ENCODE measurements at regions not wholly inside any gene's neighbourhood (a gene's known extent, or its start where the extent isn't known, plus 50 kb on each side); places are given as distances from the start of the nearest gene placed in this dataset.

GRCh38 chr5:7315118-7315517, 80.8 kb upstream of the ADCY2 start:
- no peak for DNase-seq

- no peak for DNase-seq
Observed at GRCh38 chr5:7317751-7318150, 78.2 kb upstream of the ADCY2 start.

- DNase-seq = no peak
Observed at GRCh38 chr5:7320701-7321301, 75.1 kb upstream of the ADCY2 start.

GRCh38 chr5:7321724-7322123, 74.2 kb upstream of the ADCY2 start:
- DNase-seq = no peak

- DNase-seq = no peak
Observed at GRCh38 chr5:7324919-7325318, 71.0 kb upstream of the ADCY2 start.

- no peak for DNase-seq
Observed at GRCh38 chr5:7325975-7326913, 69.7 kb upstream of the ADCY2 start.

GRCh38 chr5:7329141-7329540, 66.8 kb upstream of the ADCY2 start:
- DNase-seq = no peak

- no peak for DNase-seq
Observed at GRCh38 chr5:7329712-7330111, 66.2 kb upstream of the ADCY2 start.

GRCh38 chr5:7330256-7330655, 65.7 kb upstream of the ADCY2 start:
- no peak for DNase-seq

- DNase-seq = no peak
Observed at GRCh38 chr5:7331131-7331530, 64.8 kb upstream of the ADCY2 start.
